Activated B cell treated with CpG ODN at 0.5 μM for 24 hours (primary cell): ENCODE measurements at regions not wholly inside any gene's neighbourhood (a gene's known extent, or its start where the extent isn't known, plus 50 kb on each side); places are given as distances from the start of the nearest gene placed in this dataset.

Experiments
- ATAC-seq: fragments of 200-7000 bp; cut with Tn5 transposase; one replicate; pipeline ENCODE4 v1.10.0; 2021; ENCODE audit warnings: low read depth, mild to moderate bottlenecking, moderate library complexity
- CTCF ChIA-PET: fragments of 350-600 bp; sonication (Branson Sonifier 250); formaldehyde crosslinking; loops from one replicate; lab custom pipeline; 2021; ENCODE audit warnings: antibody characterized with exemption; lab: Charles Lee
- POLR2A ChIA-PET: fragments of 350-600 bp; sonication (Branson Sonifier 250); formaldehyde crosslinking; loops from one replicate; lab custom pipeline; 2021; ENCODE audit warnings: antibody characterized with exemption; lab: Charles Lee
- DNase-seq: peaks from one replicate; pipeline ENCODE4 v3.0.0; 2022
- H3K27ac Mint-ChIP-seq: one replicate; pipeline ENCODE4 v1.8.0; 2020; ENCODE audit warnings: mixed read lengths
- H3K27me3 Mint-ChIP-seq: one replicate; pipeline ENCODE4 v1.8.0; 2021; ENCODE audit warnings: mixed read lengths
- H3K36me3 Mint-ChIP-seq: one replicate; pipeline ENCODE4 v1.8.0; 2021; ENCODE audit warnings: low read depth, mixed read lengths
- H3K4me1 Mint-ChIP-seq: one replicate; pipeline ENCODE4 v1.8.0; 2021; ENCODE audit warnings: mixed read lengths
- H3K4me3 Mint-ChIP-seq: one replicate; pipeline ENCODE4 v1.8.0; 2020; ENCODE audit warnings: mild to moderate bottlenecking, mixed read lengths
- H3K9me3 Mint-ChIP-seq: one replicate; pipeline ENCODE4 v1.8.0; 2020; ENCODE audit warnings: mixed read lengths
- intact Hi-C: fragments of 100-400 bp; cut with micrococcal nuclease; formaldehyde crosslinking; loops from one replicate; pipeline ENCODE4 v1.15.1; 2024
- TF ChIP-seq, protein P1 (sequence below): fragments of 200-600 bp; IDR thresholded peaks from one replicate; pipeline ENCODE4 v1.8.0; 2022; ENCODE audit warnings: antibody characterized with exemption, mild to moderate bottlenecking

DNA sequence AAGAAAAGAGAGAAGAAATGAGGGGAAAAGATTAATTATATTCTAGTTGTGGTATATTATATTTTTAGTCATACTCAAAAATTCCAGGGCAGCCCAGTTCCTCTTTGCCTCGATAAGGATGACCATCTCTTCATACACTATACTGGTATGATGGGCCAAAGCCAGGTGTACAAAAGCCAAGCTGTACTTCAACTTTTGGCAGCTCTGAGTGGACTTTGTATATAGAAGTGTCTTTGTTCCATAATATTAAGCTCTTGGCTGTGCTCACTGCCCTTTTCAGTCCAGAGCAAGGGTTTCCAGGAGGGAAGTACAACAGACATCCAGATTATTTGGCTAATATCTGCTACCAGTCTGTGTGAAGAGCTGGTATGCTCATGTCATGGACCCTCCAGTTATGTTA, 934.3 kb upstream of the CDH10 start:
- Mint-ChIP-seq H3K27ac (no peak overlapping the region), H3K27me3 (no peaks in the 10 kb centered on the region), H3K4me1 (no peaks in the 10 kb centered on the region), H3K4me3 (no peak overlapping the region), H3K36me3 (no peaks in the 10 kb centered on the region), H3K9me3 (peaks cover 13% of the 10 kb centered on the region)
- DNase-seq (no peak), ATAC-seq (no peak)
- intact Hi-C loops = no loop called here
- ChIA-PET CTCF (no interaction called here), POLR2A (no interaction called here)
- TF ChIP-seq, protein P1, sequence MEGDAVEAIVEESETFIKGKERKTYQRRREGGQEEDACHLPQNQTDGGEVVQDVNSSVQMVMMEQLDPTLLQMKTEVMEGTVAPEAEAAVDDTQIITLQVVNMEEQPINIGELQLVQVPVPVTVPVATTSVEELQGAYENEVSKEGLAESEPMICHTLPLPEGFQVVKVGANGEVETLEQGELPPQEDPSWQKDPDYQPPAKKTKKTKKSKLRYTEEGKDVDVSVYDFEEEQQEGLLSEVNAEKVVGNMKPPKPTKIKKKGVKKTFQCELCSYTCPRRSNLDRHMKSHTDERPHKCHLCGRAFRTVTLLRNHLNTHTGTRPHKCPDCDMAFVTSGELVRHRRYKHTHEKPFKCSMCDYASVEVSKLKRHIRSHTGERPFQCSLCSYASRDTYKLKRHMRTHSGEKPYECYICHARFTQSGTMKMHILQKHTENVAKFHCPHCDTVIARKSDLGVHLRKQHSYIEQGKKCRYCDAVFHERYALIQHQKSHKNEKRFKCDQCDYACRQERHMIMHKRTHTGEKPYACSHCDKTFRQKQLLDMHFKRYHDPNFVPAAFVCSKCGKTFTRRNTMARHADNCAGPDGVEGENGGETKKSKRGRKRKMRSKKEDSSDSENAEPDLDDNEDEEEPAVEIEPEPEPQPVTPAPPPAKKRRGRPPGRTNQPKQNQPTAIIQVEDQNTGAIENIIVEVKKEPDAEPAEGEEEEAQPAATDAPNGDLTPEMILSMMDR = no peak

DNA sequence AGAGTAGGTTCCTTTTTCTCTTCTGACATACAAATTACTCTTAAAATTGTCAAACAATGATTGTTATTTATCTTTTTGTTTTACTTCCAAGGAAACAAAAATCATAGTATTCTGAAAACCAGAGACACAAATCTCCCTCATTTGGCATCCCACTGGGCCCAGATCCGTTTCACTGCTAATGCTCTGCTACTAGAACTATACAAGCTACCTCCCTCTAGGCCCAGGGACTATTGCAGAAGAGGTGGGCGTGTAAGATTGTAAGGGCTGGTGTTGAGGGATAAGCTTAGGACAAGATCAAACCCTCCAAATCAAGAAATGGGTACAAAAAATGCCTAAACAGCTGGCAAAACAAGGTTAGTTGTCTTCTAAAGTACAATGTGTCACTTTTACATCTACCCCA, 928.9 kb upstream of the CDH10 start:
- Mint-ChIP-seq H3K4me3 (no peak overlapping the region), H3K27me3 (no peaks in the 10 kb centered on the region), H3K4me1 (no peaks in the 10 kb centered on the region), H3K27ac (no peak overlapping the region), H3K36me3 (no peaks in the 10 kb centered on the region), H3K9me3 (peaks cover 7% of the 10 kb centered on the region)
- POLR2A ChIA-PET = no interaction called here
- intact Hi-C loops = no loop called here
- DNase-seq (no peak), ATAC-seq (no peak)
- TF ChIP-seq, protein P1 = no peak
- CTCF ChIA-PET = no interaction called here

DNA sequence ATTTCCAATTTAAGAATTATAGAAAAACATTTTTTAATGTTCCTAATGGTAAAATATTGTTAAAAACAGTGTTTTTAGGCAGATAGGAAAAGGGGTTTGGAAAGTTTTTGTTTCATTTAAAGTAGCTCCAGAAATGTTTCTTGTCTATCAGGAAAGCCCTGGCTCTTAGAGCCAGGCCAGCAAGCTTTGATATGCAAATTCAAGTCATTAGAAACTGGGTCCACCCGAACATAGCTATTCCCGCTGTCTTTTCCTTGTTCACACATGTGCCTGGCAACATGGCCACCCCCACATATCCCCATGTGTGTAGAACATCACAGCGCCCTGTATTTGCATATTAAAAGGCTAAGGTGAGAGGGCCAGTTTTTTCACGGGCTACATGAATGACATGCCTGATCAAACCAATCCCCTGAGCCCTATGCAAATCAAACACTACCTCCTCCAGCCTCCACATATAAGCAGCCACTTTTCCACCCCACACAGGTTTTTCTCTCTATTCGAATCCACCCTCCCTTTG, 925.3 kb upstream of the CDH10 start:
- DNase-seq (no peak), ATAC-seq (no peak)
- Mint-ChIP-seq H3K9me3 (peaks cover 10% of the 10 kb centered on the region), H3K36me3 (no peaks in the 10 kb centered on the region), H3K4me3 (no peak overlapping the region), H3K4me1 (no peaks in the 10 kb centered on the region), H3K27ac (no peak overlapping the region), H3K27me3 (no peaks in the 10 kb centered on the region)
- TF ChIP-seq, protein P1 = no peak
- CTCF ChIA-PET = no interaction called here
- POLR2A ChIA-PET = interaction anchor here (0.7 kb wide), 1 partner anchor 18 kb away, joined by 3 read pairs; no protein-coding TSS in a partner anchor
- intact Hi-C loops = no loop called here

DNA sequence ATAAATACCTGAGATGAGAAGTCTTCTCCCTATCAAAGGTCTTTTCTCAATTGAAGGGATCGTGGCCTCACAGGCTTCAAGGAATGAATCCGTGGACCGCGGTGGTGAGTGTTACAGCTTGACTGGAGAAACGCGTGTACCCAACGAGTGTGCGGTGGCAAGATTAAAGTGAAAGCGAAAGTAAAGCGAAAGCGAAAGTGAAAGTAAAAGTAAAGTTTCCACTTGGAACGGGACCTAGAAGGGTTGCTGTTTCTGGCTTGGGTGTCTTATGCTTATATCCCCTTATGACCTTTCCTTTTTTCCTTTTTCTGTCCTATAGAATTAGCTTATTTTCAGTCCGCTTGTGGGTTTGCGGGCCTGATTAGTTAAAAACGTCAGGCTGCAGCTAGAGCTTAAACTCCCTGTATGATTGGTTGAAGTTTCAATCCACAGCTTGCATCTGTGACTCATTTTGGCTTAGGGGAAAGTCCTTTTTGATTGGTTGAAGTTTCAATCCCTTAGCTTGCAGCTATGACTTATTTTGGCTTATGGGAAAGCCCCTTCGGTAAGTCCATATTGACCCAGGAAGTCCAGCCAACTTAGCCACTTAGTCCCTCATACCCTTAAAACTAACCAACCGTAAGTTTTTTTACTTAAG, 924.3 kb upstream of the CDH10 start:
- peaks cover 13% of the 10 kb centered on the region for H3K9me3 Mint-ChIP-seq
- POLR2A ChIA-PET = no interaction called here
- DNase-seq = no peak
- H3K27me3 Mint-ChIP-seq = no peaks in the 10 kb centered on the region
- H3K36me3 Mint-ChIP-seq = no peaks in the 10 kb centered on the region
- CTCF ChIA-PET = no interaction called here
- H3K4me3 Mint-ChIP-seq = no peak overlapping the region
- H3K4me1 Mint-ChIP-seq = no peaks in the 10 kb centered on the region
- intact Hi-C loops = no loop called here
- TF ChIP-seq, protein P1 = no peak
- no peak for ATAC-seq
- H3K27ac Mint-ChIP-seq = no peak overlapping the region

DNA sequence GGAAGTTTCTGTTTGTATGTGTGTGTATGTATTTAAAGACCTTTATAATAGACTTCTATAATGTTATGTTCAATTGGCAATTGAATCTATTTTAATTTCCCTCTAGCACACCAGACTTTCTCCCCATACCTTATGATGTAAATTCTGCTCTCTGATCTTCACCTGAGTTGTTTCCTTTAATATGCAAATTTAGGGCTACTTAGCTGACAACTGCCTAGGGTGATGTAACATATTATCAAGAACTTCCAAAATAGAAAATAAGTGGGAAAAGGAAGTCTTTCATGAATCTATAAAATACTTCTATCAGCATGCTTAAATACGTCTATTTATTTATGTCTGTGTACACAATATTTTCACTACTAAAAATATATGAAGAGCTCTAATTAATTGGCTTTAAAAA, 923.5 kb upstream of the CDH10 start:
- Mint-ChIP-seq H3K36me3 (no peaks in the 10 kb centered on the region), H3K27me3 (no peaks in the 10 kb centered on the region), H3K4me3 (no peak overlapping the region), H3K4me1 (no peaks in the 10 kb centered on the region), H3K9me3 (peaks cover 14% of the 10 kb centered on the region), H3K27ac (no peak overlapping the region)
- DNase-seq = no peak
- CTCF ChIA-PET = no interaction called here
- intact Hi-C loops = no loop called here
- POLR2A ChIA-PET = no interaction called here
- no peak for ATAC-seq
- TF ChIP-seq, protein P1 = no peak
